ENCODE measurements at regions not wholly inside any gene's neighbourhood (a gene's known extent, or its start where the extent isn't known, plus 50 kb on each side); places are given as distances from the start of the nearest gene placed in this dataset.

DNA sequence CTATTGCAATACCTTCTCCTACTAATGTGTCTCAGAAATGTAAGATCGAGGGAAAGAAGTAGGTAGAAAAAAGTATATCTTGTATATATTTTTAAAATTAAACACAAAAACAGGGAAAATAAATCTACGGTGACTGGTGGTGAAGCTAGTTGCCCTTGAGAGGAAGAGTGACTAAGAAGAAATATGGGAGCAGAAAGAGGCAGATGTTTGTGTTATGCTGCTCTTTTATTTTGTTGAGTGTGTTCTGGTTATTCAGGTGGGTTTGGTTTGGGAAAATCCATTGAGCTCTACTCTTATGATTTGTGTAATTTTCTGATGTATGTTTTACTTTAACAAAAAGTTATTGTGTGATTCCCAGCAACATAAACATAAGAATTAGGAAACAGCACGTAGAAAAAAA lies 444.9 kb upstream of the B3GALT2 start:
- no peak for TF ChIP-seq CTCF (IDR thresholded peaks at IDR 0.05)
- no peak for TF ChIP-seq EZH2 (IDR thresholded peaks at IDR 0.05)

All from neural progenitor cell (in vitro differentiated cells).